ENCODE measurements at regions not wholly inside any gene's neighbourhood (a gene's known extent, or its start where the extent isn't known, plus 50 kb on each side); places are given as distances from the start of the nearest gene placed in this dataset.
"Not testable (repeated sequence)": the region's sequence is repeated elsewhere in the genome, so short reads cannot be mapped to it uniquely, and the experiment has no call there.

- Histone ChIP-seq H2BK5ac (ENCODE audit: insufficient read length, low read length) (no peak overlapping the region), H2AK5ac (ENCODE audit: insufficient read length, low read length) (no peak overlapping the region), H2BK12ac (ENCODE audit: insufficient read length, low read depth, low read length) (no peak overlapping the region), H3K79me2 (ENCODE audit: insufficient read depth, low read length) (0 out of 2 replicates have a peak, but pooled peaks cover 2% of the 10 kb centered on the region), H3K4ac (ENCODE audit: low read depth, low read length) (no peak overlapping the region), H3K23me2 (ENCODE audit: insufficient read length, low read depth, low read length, poor library complexity, severe bottlenecking) (no peaks in the 10 kb centered on the region), H3K23ac (ENCODE audit: insufficient read length, low read depth, low read length) (no peak overlapping the region), H4K91ac (ENCODE audit: insufficient read length, low read depth, low read length) (no peak overlapping the region), H3K18ac (ENCODE audit: insufficient read length, low read depth, low read length) (no peak overlapping the region), H3K4me1 (ENCODE audit: insufficient read depth, low read length) (no peaks in the 10 kb centered on the region), H3K27me3 (ENCODE audit: insufficient read depth, low read length) (no peaks in the 10 kb centered on the region), H3K9ac (ENCODE audit: extremely low read depth, insufficient read length, low read length) (no peak overlapping the region), H4K20me1 (ENCODE audit: control insufficient read depth, insufficient read depth, insufficient read length) (no peaks in the 10 kb centered on the region), H3T11ph (ENCODE audit: low read length) (no peak overlapping the region), H2BK15ac (ENCODE audit: low read depth, low read length) (no peak overlapping the region), H3K9me3 (ENCODE audit: control insufficient read depth, low read depth, low read length) (no peaks in the 10 kb centered on the region), H3K27ac (ENCODE audit: insufficient read length, low read depth, low read length) (no peak overlapping the region), H3K56ac (ENCODE audit: insufficient read length, low read depth, low read length) (no peak overlapping the region), H4K5ac (ENCODE audit: insufficient read length, low read depth, low read length) (no peak overlapping the region), H2BK20ac (ENCODE audit: low read depth, low read length, poor library complexity, severe bottlenecking) (no peak overlapping the region), H2BK120ac (ENCODE audit: low read depth, low read length, poor library complexity, severe bottlenecking) (no peak overlapping the region), H4K8ac (replicated peaks; ENCODE audit: insufficient read length, low read depth, low read length) (no peak overlapping the region), H2AFZ (ENCODE audit: low read length) (no peak overlapping the region), H3K79me1 (ENCODE audit: insufficient read depth, low read depth, low read length, poor library complexity, severe bottlenecking) (no peaks in the 10 kb centered on the region), H3K14ac (ENCODE audit: insufficient read depth, low read length) (no peak overlapping the region), H3K4me2 (ENCODE audit: insufficient read depth, insufficient read length, low read length) (no peak overlapping the region)
- Mint-ChIP-seq H3K36me3 (ENCODE audit: insufficient read depth in 1 of 3, low read depth in 3 of 3) (no peaks in the 10 kb centered on the region; a peak in 2 of 7 replicates), H3K27ac (no peak overlapping the region), H3K9me3 (peaks cover 0 to 2% of the 10 kb centered on the region in 2 experiments; a peak in 2 of 5 replicates), H3K4me3 (no peak overlapping the region), H3K4me1 (no peaks in the 10 kb centered on the region), H3K27me3 (ENCODE audit: low read depth) (no peaks in the 10 kb centered on the region)
- WGBS (ENCODE audit: extremely low coverage, insufficient read length, low lambda C conversion rate): no CpG with 5 or more reads among the region's 2 CpGs
- no peak for DNase-seq
- no peak for TF ChIP-seq CTCF (conservative IDR thresholded peaks at IDR 0.05)
These were observed 335.3 kb upstream of the CHST9 start for GRCh38 chr18:27520401-27520800.

- not testable (repeated sequence) for H3T11ph ChIP-seq (ENCODE audit: low read length); H3K27me3 Mint-ChIP-seq (ENCODE audit: low read depth); H3K23me2 ChIP-seq (ENCODE audit: insufficient read length, low read depth, low read length, poor library complexity, severe bottlenecking); H2BK15ac ChIP-seq (ENCODE audit: low read depth, low read length); H3K23ac ChIP-seq (ENCODE audit: insufficient read length, low read depth, low read length); H3K4me1 Mint-ChIP-seq; H3K4me2 ChIP-seq (ENCODE audit: insufficient read depth, insufficient read length, low read length); H3K9me3 Mint-ChIP-seq; H2BK120ac ChIP-seq (ENCODE audit: low read depth, low read length, poor library complexity, severe bottlenecking); H4K5ac ChIP-seq (ENCODE audit: insufficient read length, low read depth, low read length); H3K4me1 ChIP-seq (ENCODE audit: insufficient read depth, low read length); H4K20me1 ChIP-seq (ENCODE audit: control insufficient read depth, insufficient read depth, insufficient read length); H3K14ac ChIP-seq (ENCODE audit: insufficient read depth, low read length); H2AK5ac ChIP-seq (ENCODE audit: insufficient read length, low read length); H3K79me1 ChIP-seq (ENCODE audit: insufficient read depth, low read depth, low read length, poor library complexity, severe bottlenecking); H3K27ac ChIP-seq (ENCODE audit: insufficient read length, low read depth, low read length); H4K8ac ChIP-seq (replicated peaks; ENCODE audit: insufficient read length, low read depth, low read length); H3K9ac ChIP-seq (ENCODE audit: extremely low read depth, insufficient read length, low read length); H3K27me3 ChIP-seq (ENCODE audit: insufficient read depth, low read length); H3K18ac ChIP-seq (ENCODE audit: insufficient read length, low read depth, low read length); H2AFZ ChIP-seq (ENCODE audit: low read length); H4K91ac ChIP-seq (ENCODE audit: insufficient read length, low read depth, low read length); H3K56ac ChIP-seq (ENCODE audit: insufficient read length, low read depth, low read length); H2BK5ac ChIP-seq (ENCODE audit: insufficient read length, low read length); H3K9me3 ChIP-seq (ENCODE audit: control insufficient read depth, low read depth, low read length); H3K79me2 ChIP-seq (ENCODE audit: insufficient read depth, low read length); H2BK20ac ChIP-seq (ENCODE audit: low read depth, low read length, poor library complexity, severe bottlenecking); H2BK12ac ChIP-seq (ENCODE audit: insufficient read length, low read depth, low read length); H3K4ac ChIP-seq (ENCODE audit: low read depth, low read length)
- peak overlapping the region in 2 of 3 experiments; percentile 95; a peak in 4 of 7 replicates for H3K27ac Mint-ChIP-seq
- no CpG with 5 or more reads among the region's 21 CpGs for WGBS (ENCODE audit: extremely low coverage, insufficient read length, low lambda C conversion rate)
- peaks cover 0 to 20% (median 1%) of the 10 kb centered on the region in 3 experiments; a peak in 3 of 7 replicates for H3K36me3 Mint-ChIP-seq (ENCODE audit: insufficient read depth in 1 of 3, low read depth in 3 of 3)
- DNase-seq: peak; percentile 58
- H3K4me3 Mint-ChIP-seq: peak overlapping the region in 1 of 2 experiments; percentile 48; a peak in 2 of 5 replicates
These were observed 325.0 kb upstream of the CHST9 start for GRCh38 chr18:27510036-27510633.
